MM.1S (cell line): ENCODE measurements at regions not wholly inside any gene's neighbourhood (a gene's known extent, or its start where the extent isn't known, plus 50 kb on each side); places are given as distances from the start of the nearest gene placed in this dataset.

Experiments
- DNase-seq: peaks from one replicate; pipeline ENCODE4 v3.0.0-alpha.2; 2015
- H2AFZ ChIP-seq: fragments of 300-600 bp; sonication (generic); 2 replicates; pipeline ENCODE4 v1.6.0; 2016; ENCODE audit warnings: antibody characterized with exemption, low read length
- H3F3A ChIP-seq: fragments of 300-600 bp; sonication (generic); 2 replicates; pipeline ENCODE4 v1.6.1; 2016; ENCODE audit warnings: mild to moderate bottlenecking, antibody characterized with exemption, low read length, moderate library complexity, mixed read lengths; ENCODE audit not compliant: insufficient read depth
- H3K27ac ChIP-seq: fragments of 300-600 bp; sonication (generic); 2 replicates; pipeline ENCODE4 v1.5.1; 2016; ENCODE audit warnings: mild to moderate bottlenecking, low read length
- H3K27me3 ChIP-seq: fragments of 300-600 bp; sonication (generic); replicated peaks from 2 replicates; pipeline ENCODE4 v1.6.0; 2016; ENCODE audit warnings: low read length; ENCODE audit not compliant: insufficient read depth
- H3K36me3 ChIP-seq: fragments of 300-600 bp; sonication (generic); replicated peaks from 2 replicates; pipeline ENCODE4 v1.6.1; 2016; ENCODE audit warnings: mild to moderate bottlenecking, low read length, mixed read lengths; ENCODE audit not compliant: insufficient read depth
- H3K4me1 ChIP-seq: fragments of 300-600 bp; sonication (generic); 2 replicates; pipeline ENCODE4 v1.6.1; 2016; ENCODE audit warnings: low read length, mixed read lengths
- H3K4me2 ChIP-seq: fragments of 300-600 bp; sonication (generic); 2 replicates; pipeline ENCODE4 v1.6.0; 2016; ENCODE audit warnings: low read depth, low read length
- H3K4me3 ChIP-seq: fragments of 300-600 bp; sonication (generic); 2 replicates; pipeline ENCODE4 v1.5.1; 2016; ENCODE audit warnings: low read length, mixed read lengths
- H3K79me2 ChIP-seq: fragments of 300-600 bp; sonication (generic); 2 replicates; pipeline ENCODE4 v1.6.1; 2016; ENCODE audit warnings: mixed run types, low read length, mixed read lengths
- H3K9ac ChIP-seq: fragments of 300-600 bp; sonication (generic); 2 replicates; pipeline ENCODE4 v1.6.1; 2016; ENCODE audit warnings: low read length, mixed read lengths
- H3K9me2 ChIP-seq: fragments of 300-600 bp; sonication (generic); replicated peaks from 2 replicates; pipeline ENCODE4 v1.6.1; 2016; ENCODE audit warnings: mild to moderate bottlenecking, low read length, mixed read lengths; ENCODE audit not compliant: insufficient read depth
- H3K9me3 ChIP-seq: fragments of 300-600 bp; sonication (generic); replicated peaks from 2 replicates; pipeline ENCODE4 v1.6.1; 2016; ENCODE audit warnings: mild to moderate bottlenecking, low read length, mixed read lengths; ENCODE audit not compliant: insufficient read depth
- H4K20me1 ChIP-seq: fragments of 300-600 bp; sonication (generic); 2 replicates; pipeline ENCODE4 v1.6.1; 2016; ENCODE audit warnings: mild to moderate bottlenecking, low read length, moderate library complexity, mixed read lengths; ENCODE audit not compliant: insufficient read depth
- EZH2 ChIP-seq: fragments of 300-600 bp; sonication (generic); optimal IDR thresholded peaks from 2 replicates; pipeline ENCODE3; 2017; ENCODE audit warnings: low read depth, mild to moderate bottlenecking, antibody characterized with exemption, low read length, mixed read lengths
- EZH2phosphoT487 ChIP-seq: fragments of 300-600 bp; sonication (generic); IDR thresholded peaks from 2 replicates; pipeline ENCODE4 v1.6.1; 2018; ENCODE audit warnings: antibody characterized with exemption, low read length
- TF ChIP-seq, protein P1 (sequence below): fragments of 300-600 bp; sonication (generic); IDR thresholded peaks from 2 replicates; pipeline ENCODE4 v1.5.1; 2016; ENCODE audit warnings: antibody characterized with exemption, low read length, mixed read lengths

DNA sequence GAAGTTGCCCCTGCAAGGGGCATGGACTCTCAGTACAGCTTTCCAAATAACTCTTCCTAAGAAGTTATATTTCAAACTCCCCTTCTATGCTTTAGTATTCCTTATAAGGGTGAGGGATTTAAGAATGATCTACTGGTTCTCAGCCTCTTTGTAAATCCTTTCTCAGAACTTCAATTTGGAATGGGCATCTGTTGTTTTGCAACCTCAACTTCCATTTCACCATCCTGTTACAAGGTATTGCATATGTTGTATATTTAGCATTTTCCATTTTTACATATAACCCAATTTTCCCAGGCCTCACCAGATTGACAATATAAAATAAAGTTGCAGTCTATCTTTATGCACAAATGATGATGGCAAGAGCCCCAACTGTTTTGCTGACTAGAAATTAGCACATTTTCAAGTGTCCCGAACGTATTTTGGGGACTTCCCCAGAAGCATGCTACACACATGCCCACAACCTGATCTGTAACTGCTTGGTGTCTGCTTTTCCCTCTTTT lies 154.9 kb upstream of the CARMIL1 start:
- Histone ChIP-seq H3K9me3 (no peaks in the 10 kb centered on the region), H3K79me2 (peaks cover 86% of the 10 kb centered on the region), H3K4me2 (no peak overlapping the region), H3K27ac (no peak overlapping the region), H4K20me1 (no peaks in the 10 kb centered on the region), H3K4me3 (no peak overlapping the region), H3F3A (no peaks in the 10 kb centered on the region), H3K4me1 (no peaks in the 10 kb centered on the region), H3K36me3 (0 out of 2 replicates have a peak, but pooled peaks cover 12% of the 10 kb centered on the region), H3K9me2 (no peaks in the 10 kb centered on the region), H2AFZ (no peak overlapping the region), H3K9ac (no peak overlapping the region), H3K27me3 (no peaks in the 10 kb centered on the region)
- DNase-seq, result no peak
- TF ChIP-seq, protein P1, sequence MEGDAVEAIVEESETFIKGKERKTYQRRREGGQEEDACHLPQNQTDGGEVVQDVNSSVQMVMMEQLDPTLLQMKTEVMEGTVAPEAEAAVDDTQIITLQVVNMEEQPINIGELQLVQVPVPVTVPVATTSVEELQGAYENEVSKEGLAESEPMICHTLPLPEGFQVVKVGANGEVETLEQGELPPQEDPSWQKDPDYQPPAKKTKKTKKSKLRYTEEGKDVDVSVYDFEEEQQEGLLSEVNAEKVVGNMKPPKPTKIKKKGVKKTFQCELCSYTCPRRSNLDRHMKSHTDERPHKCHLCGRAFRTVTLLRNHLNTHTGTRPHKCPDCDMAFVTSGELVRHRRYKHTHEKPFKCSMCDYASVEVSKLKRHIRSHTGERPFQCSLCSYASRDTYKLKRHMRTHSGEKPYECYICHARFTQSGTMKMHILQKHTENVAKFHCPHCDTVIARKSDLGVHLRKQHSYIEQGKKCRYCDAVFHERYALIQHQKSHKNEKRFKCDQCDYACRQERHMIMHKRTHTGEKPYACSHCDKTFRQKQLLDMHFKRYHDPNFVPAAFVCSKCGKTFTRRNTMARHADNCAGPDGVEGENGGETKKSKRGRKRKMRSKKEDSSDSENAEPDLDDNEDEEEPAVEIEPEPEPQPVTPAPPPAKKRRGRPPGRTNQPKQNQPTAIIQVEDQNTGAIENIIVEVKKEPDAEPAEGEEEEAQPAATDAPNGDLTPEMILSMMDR, result no peak
- TF ChIP-seq EZH2phosphoT487, result no peak

- no peak for DNase-seq
- H3K27ac ChIP-seq, result no peak overlapping the region
- H3K4me3 ChIP-seq, result no peak overlapping the region
- peaks cover 84% of the 10 kb centered on the region for H3K79me2 ChIP-seq
- H3K36me3 ChIP-seq, result 0 out of 2 replicates have a peak, but pooled peaks cover 12% of the 10 kb centered on the region
- no peaks in the 10 kb centered on the region for H3K9me2 ChIP-seq
- no peak overlapping the region for H3K4me2 ChIP-seq
- H2AFZ ChIP-seq, result no peak overlapping the region
- H4K20me1 ChIP-seq, result no peaks in the 10 kb centered on the region
- no peak overlapping the region for H3K9ac ChIP-seq
- H3K27me3 ChIP-seq, result no peaks in the 10 kb centered on the region
- no peaks in the 10 kb centered on the region; the same call in 1 of the 2 replicates for H3F3A ChIP-seq
- H3K4me1 ChIP-seq, result 0 out of 2 replicates have a peak, but pooled peaks cover 4% of the 10 kb centered on the region
- no peaks in the 10 kb centered on the region for H3K9me3 ChIP-seq
- TF ChIP-seq EZH2 (no peak), EZH2phosphoT487 (no peak)
- TF ChIP-seq, protein P1, result no peak
Observed at GRCh38 chr6:25125736-25126135, 153.4 kb upstream of the CARMIL1 start.

DNA sequence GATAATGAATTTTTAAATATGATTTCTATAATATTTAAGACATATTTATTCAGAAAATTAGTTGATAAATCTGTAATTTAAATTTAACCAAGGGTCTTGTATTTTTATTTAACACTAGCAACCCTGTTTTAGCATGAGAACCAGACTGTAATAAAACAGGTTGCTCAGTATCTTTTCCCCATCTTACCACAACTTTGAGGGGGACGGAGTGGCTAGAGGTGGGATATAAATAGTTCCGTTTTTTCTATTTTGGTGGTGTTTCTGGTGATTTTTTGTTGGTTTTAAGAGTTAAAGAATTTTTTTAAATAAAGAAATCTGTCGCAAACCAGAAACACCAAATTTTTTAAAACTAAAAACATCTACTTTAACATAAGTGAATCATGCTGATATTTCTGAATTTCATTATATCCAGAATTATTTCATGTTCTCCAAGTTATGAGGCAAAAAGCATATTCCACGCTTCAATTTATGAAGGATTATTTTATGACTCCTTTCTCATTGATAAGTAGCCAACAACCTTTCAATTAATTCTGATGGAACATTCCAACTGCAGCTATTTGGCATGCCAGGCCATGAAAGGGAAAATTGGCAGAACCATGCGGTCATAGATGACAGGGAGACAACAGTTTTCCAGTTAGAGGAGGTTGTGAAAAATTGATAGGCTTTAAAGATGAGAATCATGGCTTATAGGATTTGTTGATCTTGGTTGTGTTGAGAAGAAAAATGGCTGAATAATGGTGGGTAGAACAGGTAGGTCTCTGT lies 151.9 kb upstream of the CARMIL1 start:
- no peaks in the 10 kb centered on the region for H4K20me1 ChIP-seq
- H3K4me2 ChIP-seq, result no peak overlapping the region
- no peak for TF ChIP-seq EZH2
- TF ChIP-seq, protein P1, result no peak
- no peak for TF ChIP-seq EZH2phosphoT487
- DNase-seq, result no peak
- no peak overlapping the region for H2AFZ ChIP-seq
- H3K79me2 ChIP-seq, result peaks cover 74% of the 10 kb centered on the region
- H3K9ac ChIP-seq, result no peak overlapping the region
- H3K4me1 ChIP-seq, result 0 out of 2 replicates have a peak, but pooled peaks cover 13% of the 10 kb centered on the region
- no peak overlapping the region for H3K27ac ChIP-seq
- no peaks in the 10 kb centered on the region for H3K27me3 ChIP-seq
- no peaks in the 10 kb centered on the region for H3K9me2 ChIP-seq
- no peaks in the 10 kb centered on the region for H3K9me3 ChIP-seq
- peaks cover 4% of the 10 kb centered on the region; the same call in 1 of the 2 replicates for H3F3A ChIP-seq
- peaks cover 12% of the 10 kb centered on the region; the same call in 1 of the 2 replicates for H3K36me3 ChIP-seq
- H3K4me3 ChIP-seq, result no peak overlapping the region
